Hepatocyte (in vitro differentiated cells): ENCODE measurements at regions not wholly inside any gene's neighbourhood (a gene's known extent, or its start where the extent isn't known, plus 50 kb on each side); places are given as distances from the start of the nearest gene placed in this dataset.
A peak's percentile ranks its signal among the peaks of the same experiment; 100 is the strongest.

Source experiments
- DNase-seq: peaks from one replicate; pipeline ENCODE4 v3.0.0-alpha.2; 2016; ENCODE audit warnings: low spot score
- H2AFZ ChIP-seq: fragments of 200-600 bp; sonication (generic); 2 replicates; pipeline ENCODE4 v1.6.0; 2016; ENCODE audit warnings: antibody characterized with exemption, mild to moderate bottlenecking
- H3K27ac ChIP-seq: fragments of 200-600 bp; sonication (generic); 2 replicates; pipeline ENCODE4 v1.5.1; 2016; ENCODE audit warnings: mild to moderate bottlenecking
- H3K27me3 ChIP-seq: fragments of 200-600 bp; sonication (generic); 2 replicates; pipeline ENCODE4 v1.6.1; 2016
- H3K36me3 ChIP-seq: fragments of 200-600 bp; sonication (generic); replicated peaks from 2 replicates; pipeline ENCODE4 v1.5.1; 2016; ENCODE audit warnings: low read depth; ENCODE audit not compliant: insufficient read depth
- H3K4me1 ChIP-seq: fragments of 200-600 bp; sonication (generic); 2 replicates; pipeline ENCODE4 v1.5.1; 2016; ENCODE audit warnings: mild to moderate bottlenecking, moderate library complexity; ENCODE audit not compliant: insufficient read depth
- H3K4me2 ChIP-seq: fragments of 200-600 bp; sonication (generic); 2 replicates; pipeline ENCODE4 v1.6.0; 2016
- H3K4me3 ChIP-seq: fragments of 200-600 bp; sonication (generic); 2 replicates; pipeline ENCODE4 v1.5.1; 2016; ENCODE audit warnings: mild to moderate bottlenecking
- H3K79me2 ChIP-seq: fragments of 200-600 bp; sonication (generic); 2 replicates; pipeline ENCODE4 v1.6.0; 2017; ENCODE audit warnings: mild to moderate bottlenecking
- H3K9me2 ChIP-seq: fragments of 200-600 bp; sonication (generic); replicated peaks from 2 replicates; pipeline ENCODE4 v1.6.0; 2017; ENCODE audit warnings: mild to moderate bottlenecking; ENCODE audit not compliant: insufficient read depth
- H3K9me3 ChIP-seq: fragments of 200-600 bp; sonication (generic); 2 replicates; pipeline ENCODE4 v1.5.1; 2016; ENCODE audit warnings: low read depth, mild to moderate bottlenecking
- H4K20me1 ChIP-seq: fragments of 200-600 bp; sonication (generic); 2 replicates; pipeline ENCODE4 v1.6.0; 2016; ENCODE audit warnings: mild to moderate bottlenecking; ENCODE audit not compliant: insufficient read depth, poor library complexity, severe bottlenecking
- CTCF ChIP-seq: fragments of 200-600 bp; sonication (generic); IDR thresholded peaks from 2 replicates; pipeline ENCODE4 v1.5.1; 2016; ENCODE audit warnings: antibody characterized with exemption, mild to moderate bottlenecking; ENCODE audit not compliant: poor library complexity
- EZH2 ChIP-seq: fragments of 200-600 bp; sonication (generic); IDR thresholded peaks from 2 replicates; pipeline ENCODE4 v1.6.1; 2016; ENCODE audit warnings: antibody characterized with exemption, mild to moderate bottlenecking, borderline replicate concordance
- EZH2phosphoT487 ChIP-seq: fragments of 200-600 bp; sonication (generic); IDR thresholded peaks from one replicate; pipeline ENCODE4 v1.6.1; 2018; ENCODE audit warnings: antibody characterized with exemption, mild to moderate bottlenecking, low read depth, moderate library complexity; ENCODE audit not compliant: unreplicated experiment, severe bottlenecking
- WGBS: methylation state at CpG from one replicate; pipeline ENCODE4 v1.1.6; 2016; ENCODE audit warnings: low lambda C conversion rate; ENCODE audit errors: missing lambda C conversion rate; 5-methylcytosine and 5-hydroxymethylcytosine counted together

- no peak overlapping the region for H3K4me2 ChIP-seq
- H3K79me2 ChIP-seq: no peaks in the 10 kb centered on the region
- DNase-seq: no peak
- H4K20me1 ChIP-seq: no peaks in the 10 kb centered on the region
- no peaks in the 10 kb centered on the region for H3K9me3 ChIP-seq
- no peaks in the 10 kb centered on the region for H3K9me2 ChIP-seq
- no peak for TF ChIP-seq EZH2
- no peak for TF ChIP-seq CTCF
- TF ChIP-seq EZH2phosphoT487: no peak
- H3K4me3 ChIP-seq: no peak overlapping the region
- no peaks in the 10 kb centered on the region for H3K27me3 ChIP-seq
- H3K27ac ChIP-seq: no peak overlapping the region
- H2AFZ ChIP-seq: no peak overlapping the region
- no peaks in the 10 kb centered on the region for H3K4me1 ChIP-seq
- no peaks in the 10 kb centered on the region for H3K36me3 ChIP-seq
These were observed 452.9 kb downstream of the TMEM135 start for GRCh38 chr11:87490671-87491070.

GRCh38 chr11:87484566-87484965, 446.8 kb downstream of the TMEM135 start:
- Histone ChIP-seq H3K9me3 (no peaks in the 10 kb centered on the region), H3K4me3 (no peak overlapping the region), H3K36me3 (no peaks in the 10 kb centered on the region), H4K20me1 (no peaks in the 10 kb centered on the region), H3K9me2 (no peaks in the 10 kb centered on the region), H3K4me1 (no peaks in the 10 kb centered on the region), H2AFZ (no peak overlapping the region), H3K79me2 (no peaks in the 10 kb centered on the region), H3K27ac (no peak overlapping the region), H3K4me2 (no peak overlapping the region), H3K27me3 (no peaks in the 10 kb centered on the region)
- 90% methylated on average over 3 of the region's 3 CpGs for WGBS
- no peak for TF ChIP-seq EZH2
- no peak for TF ChIP-seq CTCF
- TF ChIP-seq EZH2phosphoT487: no peak
- no peak for DNase-seq

- Histone ChIP-seq H3K4me1 (no peaks in the 10 kb centered on the region), H3K4me2 (no peak overlapping the region), H3K27ac (no peak overlapping the region), H2AFZ (no peak overlapping the region), H3K36me3 (no peaks in the 10 kb centered on the region), H3K4me3 (no peak overlapping the region), H3K9me3 (no peaks in the 10 kb centered on the region), H3K79me2 (no peaks in the 10 kb centered on the region), H3K9me2 (no peaks in the 10 kb centered on the region), H4K20me1 (no peaks in the 10 kb centered on the region), H3K27me3 (no peaks in the 10 kb centered on the region)
- TF ChIP-seq EZH2phosphoT487 (no peak), EZH2 (no peak), CTCF (no peak)
- no peak for DNase-seq
- WGBS: 81% methylated on average over 2 of the region's 2 CpGs
These were observed 439.6 kb downstream of the TMEM135 start for GRCh38 chr11:87477321-87477720.

GRCh38 chr11:87473174-87473573, 435.4 kb downstream of the TMEM135 start:
- Histone ChIP-seq H3K4me1 (no peaks in the 10 kb centered on the region), H3K9me3 (no peaks in the 10 kb centered on the region), H2AFZ (no peak overlapping the region), H3K27me3 (no peaks in the 10 kb centered on the region), H3K4me2 (no peak overlapping the region), H3K79me2 (no peaks in the 10 kb centered on the region), H3K9me2 (no peaks in the 10 kb centered on the region), H3K4me3 (no peak overlapping the region), H3K27ac (no peak overlapping the region), H3K36me3 (no peaks in the 10 kb centered on the region), H4K20me1 (no peaks in the 10 kb centered on the region)
- TF ChIP-seq EZH2phosphoT487: no peak
- no peak for TF ChIP-seq CTCF
- no peak for TF ChIP-seq EZH2
- peak; percentile 23 for DNase-seq
- 78% methylated on average over 1 of the region's 1 CpG for WGBS
